ENCODE measurements at regions not wholly inside any gene's neighbourhood (a gene's known extent, or its start where the extent isn't known, plus 50 kb on each side); places are given as distances from the start of the nearest gene placed in this dataset.

- DNase-seq (ENCODE audit: insufficient read length, low spot score) = no peak
- TF ChIP-seq POLR2A (IDR thresholded peaks at IDR 0.05; ENCODE audit: low read depth, low read length) = no peak
- no peak for FAIRE-seq
Observed at GRCh38 chr16:65499566-65499965, 377.7 kb upstream of the CDH11 start.

GRCh38 chr16:65497571-65497970, 375.7 kb upstream of the CDH11 start:
- no peak for DNase-seq (ENCODE audit: insufficient read length, low spot score)
- TF ChIP-seq POLR2A (IDR thresholded peaks at IDR 0.05; ENCODE audit: low read depth, low read length) = no peak
- no peak for FAIRE-seq

GRCh38 chr16:65495106-65495505, 373.2 kb upstream of the CDH11 start:
- no peak for TF ChIP-seq POLR2A (IDR thresholded peaks at IDR 0.05; ENCODE audit: low read depth, low read length)
- DNase-seq (ENCODE audit: insufficient read length, low spot score) = no peak
- FAIRE-seq = no peak

- FAIRE-seq (no peak), DNase-seq (ENCODE audit: insufficient read length, low spot score) (no peak)
- TF ChIP-seq POLR2A (IDR thresholded peaks at IDR 0.05; ENCODE audit: low read depth, low read length) = no peak
Observed at GRCh38 chr16:65494609-65495008, 372.7 kb upstream of the CDH11 start.

- no peak for TF ChIP-seq POLR2A (IDR thresholded peaks at IDR 0.05; ENCODE audit: low read depth, low read length)
- no peak for FAIRE-seq
- DNase-seq (ENCODE audit: insufficient read length, low spot score) = no peak
Observed at GRCh38 chr16:65494080-65494479, 372.2 kb upstream of the CDH11 start.

GRCh38 chr16:65490286-65490685, 368.4 kb upstream of the CDH11 start:
- no peak for TF ChIP-seq POLR2A (IDR thresholded peaks at IDR 0.05; ENCODE audit: low read depth, low read length)
- FAIRE-seq = no peak
- DNase-seq (ENCODE audit: insufficient read length, low spot score) = no peak

GRCh38 chr16:65489531-65490023, 367.7 kb upstream of the CDH11 start:
- no peak for FAIRE-seq
- TF ChIP-seq POLR2A (IDR thresholded peaks at IDR 0.05; ENCODE audit: low read depth, low read length) = no peak
- DNase-seq (ENCODE audit: insufficient read length, low spot score) = no peak

- no peak for TF ChIP-seq POLR2A (IDR thresholded peaks at IDR 0.05; ENCODE audit: low read depth, low read length)
- no peak for DNase-seq (ENCODE audit: insufficient read length, low spot score)
- no peak for FAIRE-seq
Observed at GRCh38 chr16:65487231-65487630, 365.4 kb upstream of the CDH11 start.

GRCh38 chr16:65481956-65482355, 360.1 kb upstream of the CDH11 start:
- no peak for TF ChIP-seq POLR2A (IDR thresholded peaks at IDR 0.05; ENCODE audit: low read depth, low read length)
- FAIRE-seq = no peak
- DNase-seq (ENCODE audit: insufficient read length, low spot score) = no peak

- no peak for FAIRE-seq
- no peak for DNase-seq (ENCODE audit: insufficient read length, low spot score)
- TF ChIP-seq POLR2A (IDR thresholded peaks at IDR 0.05; ENCODE audit: low read depth, low read length) = no peak
Observed at GRCh38 chr16:65480281-65481091, 358.6 kb upstream of the CDH11 start.

- FAIRE-seq (no peak), DNase-seq (ENCODE audit: insufficient read length, low spot score) (no peak)
- no peak for TF ChIP-seq POLR2A (IDR thresholded peaks at IDR 0.05; ENCODE audit: low read depth, low read length)
Observed at GRCh38 chr16:65476448-65476955, 354.6 kb upstream of the CDH11 start.

GRCh38 chr16:65473699-65474098, 351.8 kb upstream of the CDH11 start:
- no peak for TF ChIP-seq POLR2A (IDR thresholded peaks at IDR 0.05; ENCODE audit: low read depth, low read length)
- FAIRE-seq = no peak
- DNase-seq (ENCODE audit: insufficient read length, low spot score) = no peak

GRCh38 chr16:65469116-65469515, 347.3 kb upstream of the CDH11 start:
- TF ChIP-seq POLR2A (IDR thresholded peaks at IDR 0.05; ENCODE audit: low read depth, low read length) = no peak
- no peak for FAIRE-seq
- DNase-seq (ENCODE audit: insufficient read length, low spot score) = no peak

- no peak for FAIRE-seq
- no peak for TF ChIP-seq POLR2A (IDR thresholded peaks at IDR 0.05; ENCODE audit: low read depth, low read length)
- DNase-seq (ENCODE audit: insufficient read length, low spot score) = no peak
Observed at GRCh38 chr16:65468133-65468532, 346.3 kb upstream of the CDH11 start.

- no peak for TF ChIP-seq POLR2A (IDR thresholded peaks at IDR 0.05; ENCODE audit: low read depth, low read length)
- DNase-seq (ENCODE audit: insufficient read length, low spot score) (no peak), FAIRE-seq (no peak)
Observed at GRCh38 chr16:65463652-65464260, 341.9 kb upstream of the CDH11 start.

Data from H54 (cell line).